HUES6 (cell line): ENCODE measurements at regions not wholly inside any gene's neighbourhood (a gene's known extent, or its start where the extent isn't known, plus 50 kb on each side); places are given as distances from the start of the nearest gene placed in this dataset.

Experiments used
- H3K27ac ChIP-seq: 2 replicates; pipeline ENCODE4 v1.7.0; 2013; ENCODE audit warnings: low read depth, mild to moderate bottlenecking, low read length, inconsistent platforms
- H3K27me3 ChIP-seq: 2 replicates; pipeline ENCODE4 v1.6.1; 2013; ENCODE audit warnings: low read length; ENCODE audit not compliant: control insufficient read depth, insufficient read depth
- H3K36me3 ChIP-seq: 2 replicates; pipeline ENCODE4 v1.6.1; 2013; ENCODE audit warnings: low read length; ENCODE audit not compliant: control insufficient read depth, insufficient read depth
- H3K4me1 ChIP-seq: 2 replicates; pipeline ENCODE4 v1.6.1; 2013; ENCODE audit warnings: low read length; ENCODE audit not compliant: control insufficient read depth, insufficient read depth
- H3K4me3 ChIP-seq: 2 replicates; pipeline ENCODE4 v1.5.1; 2013; ENCODE audit warnings: low read depth, low read length
- H3K9ac ChIP-seq: one replicate; pipeline ENCODE4 v1.6.1; 2013; ENCODE audit warnings: mild to moderate bottlenecking, low read length
- H3K9me3 ChIP-seq: 2 replicates; pipeline ENCODE4 v1.6.1; 2013; ENCODE audit warnings: low read depth, low read length; ENCODE audit not compliant: control insufficient read depth, insufficient read depth

- no peaks in the 10 kb centered on the region; the same call in 1 of the 2 replicates for H3K9me3 ChIP-seq
- no peak overlapping the region for H3K4me3 ChIP-seq
- H3K27me3 ChIP-seq, result no peaks in the 10 kb centered on the region
- H3K9ac ChIP-seq, result no peak overlapping the region
- no peak overlapping the region for H3K27ac ChIP-seq
- H3K4me1 ChIP-seq, result no peaks in the 10 kb centered on the region; the same call in 1 of the 2 replicates
- no peaks in the 10 kb centered on the region for H3K36me3 ChIP-seq
These were observed 525.8 kb downstream of the SHQ1 start for GRCh38 chr3:72322264-72322976.

GRCh38 chr3:72320955-72321303, 527.3 kb downstream of the SHQ1 start:
- no peaks in the 10 kb centered on the region for H3K27me3 ChIP-seq
- H3K9ac ChIP-seq, result no peak overlapping the region
- H3K4me3 ChIP-seq, result no peak overlapping the region
- H3K4me1 ChIP-seq, result no peaks in the 10 kb centered on the region; the same call in 1 of the 2 replicates
- H3K27ac ChIP-seq, result no peak overlapping the region
- no peaks in the 10 kb centered on the region for H3K36me3 ChIP-seq
- no peaks in the 10 kb centered on the region; the same call in 1 of the 2 replicates for H3K9me3 ChIP-seq

GRCh38 chr3:72320095-72320954, 527.9 kb downstream of the SHQ1 start:
- Histone ChIP-seq H3K4me3 (no peak overlapping the region), H3K4me1 (no peaks in the 10 kb centered on the region; the same call in 1 of the 2 replicates), H3K27ac (no peak overlapping the region), H3K9ac (no peak overlapping the region), H3K9me3 (no peaks in the 10 kb centered on the region; the same call in 1 of the 2 replicates), H3K27me3 (no peaks in the 10 kb centered on the region), H3K36me3 (no peaks in the 10 kb centered on the region)

GRCh38 chr3:72319194-72320094, 528.8 kb downstream of the SHQ1 start:
- Histone ChIP-seq H3K9ac (no peak overlapping the region), H3K4me1 (no peaks in the 10 kb centered on the region; the same call in 1 of the 2 replicates), H3K4me3 (no peak overlapping the region), H3K27me3 (no peaks in the 10 kb centered on the region), H3K9me3 (no peaks in the 10 kb centered on the region), H3K36me3 (no peaks in the 10 kb centered on the region), H3K27ac (no peak overlapping the region)

GRCh38 chr3:72318504-72319193, 529.6 kb downstream of the SHQ1 start:
- Histone ChIP-seq H3K9me3 (no peaks in the 10 kb centered on the region), H3K27ac (no peak overlapping the region), H3K4me3 (no peak overlapping the region), H3K27me3 (no peaks in the 10 kb centered on the region), H3K36me3 (no peaks in the 10 kb centered on the region), H3K9ac (no peak overlapping the region), H3K4me1 (no peaks in the 10 kb centered on the region; the same call in 1 of the 2 replicates)

- no peaks in the 10 kb centered on the region for H3K9me3 ChIP-seq
- no peak overlapping the region for H3K9ac ChIP-seq
- H3K4me3 ChIP-seq, result no peak overlapping the region
- H3K27ac ChIP-seq, result no peak overlapping the region
- H3K36me3 ChIP-seq, result no peaks in the 10 kb centered on the region
- H3K4me1 ChIP-seq, result no peaks in the 10 kb centered on the region; the same call in 1 of the 2 replicates
- no peaks in the 10 kb centered on the region for H3K27me3 ChIP-seq
These were observed 530.8 kb downstream of the SHQ1 start for GRCh38 chr3:72317491-72317890.

- no peaks in the 10 kb centered on the region; the same call in 1 of the 2 replicates for H3K4me1 ChIP-seq
- H3K27ac ChIP-seq, result no peak overlapping the region
These were observed 531.6 kb downstream of the SHQ1 start for GRCh38 chr3:72316501-72317279.

GRCh38 chr3:72313308-72313707, 528.4 kb upstream of the PROK2 start:
- peaks cover 9% of the 10 kb centered on the region for H3K4me1 ChIP-seq
- H3K9ac ChIP-seq, result no peak overlapping the region
- no peaks in the 10 kb centered on the region for H3K36me3 ChIP-seq
- no peak overlapping the region for H3K27ac ChIP-seq
- no peaks in the 10 kb centered on the region for H3K27me3 ChIP-seq
- H3K9me3 ChIP-seq, result no peaks in the 10 kb centered on the region
- H3K4me3 ChIP-seq, result no peak overlapping the region

More at GRCh38 chr3:72316501-72317279, 531.6 kb downstream of the SHQ1 start:
- H3K36me3 ChIP-seq, result no peaks in the 10 kb centered on the region
- no peak overlapping the region for H3K4me3 ChIP-seq
- no peaks in the 10 kb centered on the region for H3K9me3 ChIP-seq
- no peak overlapping the region for H3K9ac ChIP-seq
- H3K27me3 ChIP-seq, result no peaks in the 10 kb centered on the region

GRCh38 chr3:72312339-72312738, 527.4 kb upstream of the PROK2 start:
- peaks cover 12% of the 10 kb centered on the region for H3K4me1 ChIP-seq
- no peaks in the 10 kb centered on the region for H3K27me3 ChIP-seq
- no peak overlapping the region for H3K4me3 ChIP-seq
- H3K27ac ChIP-seq, result no peak overlapping the region
- no peaks in the 10 kb centered on the region for H3K36me3 ChIP-seq
- no peak overlapping the region for H3K9ac ChIP-seq
- H3K9me3 ChIP-seq, result no peaks in the 10 kb centered on the region

- Histone ChIP-seq H3K9me3 (no peaks in the 10 kb centered on the region), H3K4me1 (peaks cover 18% of the 10 kb centered on the region), H3K36me3 (no peaks in the 10 kb centered on the region), H3K27me3 (no peaks in the 10 kb centered on the region), H3K4me3 (no peak overlapping the region), H3K27ac (no peak overlapping the region), H3K9ac (no peak overlapping the region)
These were observed 526.5 kb upstream of the PROK2 start for GRCh38 chr3:72311425-72311824.
